Neural progenitor cell (in vitro differentiated cells): ENCODE measurements at regions not wholly inside any gene's neighbourhood (a gene's known extent, or its start where the extent isn't known, plus 50 kb on each side); places are given as distances from the start of the nearest gene placed in this dataset.

ENCODE experiments used
- DNase-seq: peaks from one replicate; pipeline ENCODE4 v3.0.0-alpha.2; 2016; ENCODE audit warnings: low spot score
- H2AFZ ChIP-seq: fragments of 200-600 bp; sonication (generic); replicated peaks from 2 replicates; pipeline ENCODE4 v1.6.1; 2016; ENCODE audit warnings: antibody characterized with exemption
- H3F3A ChIP-seq: fragments of 200-600 bp; sonication (generic); 2 replicates; pipeline ENCODE4 v1.6.1; 2016; ENCODE audit warnings: antibody characterized with exemption, low read depth
- H3K27ac ChIP-seq: fragments of 200-600 bp; sonication (generic); 2 replicates; pipeline ENCODE4 v1.5.1; 2016; ENCODE audit warnings: mild to moderate bottlenecking
- H3K27me3 ChIP-seq: fragments of 200-600 bp; sonication (generic); 2 replicates; pipeline ENCODE4 v1.6.1; 2016; ENCODE audit warnings: mild to moderate bottlenecking, moderate library complexity
- H3K36me3 ChIP-seq: fragments of 200-600 bp; sonication (generic); 2 replicates; pipeline ENCODE4 v1.5.1; 2016
- H3K4me1 ChIP-seq: fragments of 200-600 bp; sonication (generic); 2 replicates; pipeline ENCODE4 v1.6.1; 2016; ENCODE audit warnings: mixed run types
- H3K4me2 ChIP-seq: fragments of 200-600 bp; sonication (generic); 2 replicates; pipeline ENCODE4 v1.6.1; 2016
- H3K4me3 ChIP-seq: fragments of 200-600 bp; sonication (generic); 2 replicates; pipeline ENCODE4 v1.5.1; 2016
- H3K79me2 ChIP-seq: fragments of 200-600 bp; sonication (generic); 2 replicates; pipeline ENCODE4 v1.6.1; 2016; ENCODE audit warnings: low read depth
- H3K9ac ChIP-seq: fragments of 200-600 bp; sonication (generic); 2 replicates; pipeline ENCODE4 v1.6.1; 2016
- H3K9me3 ChIP-seq: fragments of 200-600 bp; sonication (generic); 2 replicates; pipeline ENCODE4 v1.5.1; 2016; ENCODE audit warnings: low read depth
- H4K20me1 ChIP-seq: fragments of 200-600 bp; sonication (generic); 2 replicates; pipeline ENCODE4 v1.6.1; 2016; ENCODE audit warnings: low read depth
- H3K27ac Mint-ChIP-seq: 3 replicates; pipeline ENCODE4 v1.8.0; 2021; ENCODE audit warnings: mixed read lengths
- H3K27me3 Mint-ChIP-seq: 2 replicates; pipeline ENCODE4 v1.8.0; 2022; ENCODE audit warnings: low read depth, mild to moderate bottlenecking, inconsistent platforms, moderate library complexity, mixed read lengths; ENCODE audit not compliant: insufficient read depth
- H3K36me3 Mint-ChIP-seq: 3 replicates; pipeline ENCODE4 v1.8.0; 2021; ENCODE audit warnings: mixed read lengths
- H3K4me1 Mint-ChIP-seq: 3 replicates; pipeline ENCODE4 v1.8.0; 2021; ENCODE audit warnings: mixed read lengths
- H3K4me3 Mint-ChIP-seq: 3 replicates; pipeline ENCODE4 v1.8.0; 2021; ENCODE audit warnings: mild to moderate bottlenecking, moderate library complexity, mixed read lengths
- H3K9me3 Mint-ChIP-seq: 3 replicates; pipeline ENCODE4 v1.8.0; 2020; ENCODE audit warnings: mixed read lengths
- CTCF ChIP-seq: fragments of 200-600 bp; sonication (generic); IDR thresholded peaks from 2 replicates; pipeline ENCODE4 v1.5.1; 2017; ENCODE audit warnings: antibody characterized with exemption, mild to moderate bottlenecking
- EZH2 ChIP-seq: fragments of 200-600 bp; sonication (generic); IDR thresholded peaks from 2 replicates; pipeline ENCODE4 v1.6.1; 2017; ENCODE audit warnings: antibody characterized with exemption, mild to moderate bottlenecking, moderate library complexity
- EZH2phosphoT487 ChIP-seq: fragments of 200-600 bp; sonication (generic); IDR thresholded peaks from 2 replicates; pipeline ENCODE4 v1.6.1; 2017; ENCODE audit warnings: antibody characterized with exemption

- H4K20me1 ChIP-seq, result peaks cover 6% of the 10 kb centered on the region
- no peak overlapping the region for H3K4me3 ChIP-seq
- Mint-ChIP-seq H3K27ac (no peak overlapping the region), H3K27me3 (peaks cover 46% of the 10 kb centered on the region), H3K9me3 (peaks cover 7% of the 10 kb centered on the region), H3K4me3 (no peak overlapping the region), H3K4me1 (peaks cover 8% of the 10 kb centered on the region), H3K36me3 (no peaks in the 10 kb centered on the region)
- H3K27ac ChIP-seq, result no peak overlapping the region
- no peaks in the 10 kb centered on the region for H3K36me3 ChIP-seq
- H3K4me2 ChIP-seq, result no peak overlapping the region
- H2AFZ ChIP-seq, result no peak overlapping the region
- DNase-seq, result no peak
- peaks cover 13% of the 10 kb centered on the region for H3K4me1 ChIP-seq
- no peaks in the 10 kb centered on the region for H3F3A ChIP-seq
- TF ChIP-seq CTCF (no peak), EZH2phosphoT487 (no peak), EZH2 (no peak)
- no peaks in the 10 kb centered on the region for H3K9me3 ChIP-seq
- H3K79me2 ChIP-seq, result no peaks in the 10 kb centered on the region
- no peak overlapping the region for H3K9ac ChIP-seq
- H3K27me3 ChIP-seq, result peaks cover 65% of the 10 kb centered on the region
Measured at GRCh38 chr4:3869661-3870566, 103.7 kb downstream of the ADRA2C start.

- Histone ChIP-seq H4K20me1 (peaks cover 6% of the 10 kb centered on the region), H3K4me2 (no peak overlapping the region), H3K4me1 (peaks cover 13% of the 10 kb centered on the region), H3K36me3 (no peaks in the 10 kb centered on the region), H3K79me2 (no peaks in the 10 kb centered on the region), H3K9ac (no peak overlapping the region), H3K4me3 (no peak overlapping the region), H3K9me3 (no peaks in the 10 kb centered on the region), H2AFZ (no peak overlapping the region), H3K27me3 (peaks cover 72% of the 10 kb centered on the region), H3F3A (no peaks in the 10 kb centered on the region), H3K27ac (no peak overlapping the region)
- peak; percentile 4 for TF ChIP-seq EZH2
- no peak for TF ChIP-seq CTCF
- no peak for TF ChIP-seq EZH2phosphoT487
- Mint-ChIP-seq H3K4me3 (peak overlapping the region; percentile 68), H3K9me3 (peaks cover 7% of the 10 kb centered on the region), H3K4me1 (peaks cover 8% of the 10 kb centered on the region), H3K27me3 (peaks cover 49% of the 10 kb centered on the region), H3K36me3 (no peaks in the 10 kb centered on the region), H3K27ac (no peak overlapping the region)
- DNase-seq, result no peak
Measured at GRCh38 chr4:3870567-3870962, 104.4 kb downstream of the ADRA2C start.

GRCh38 chr4:3871181-3871852 lies 105.1 kb downstream of the ADRA2C start:
- H3K9me3 ChIP-seq, result no peaks in the 10 kb centered on the region
- Mint-ChIP-seq H3K27ac (no peak overlapping the region), H3K4me3 (peak overlapping the region; percentile 68), H3K4me1 (peaks cover 8% of the 10 kb centered on the region), H3K36me3 (no peaks in the 10 kb centered on the region), H3K9me3 (peaks cover 7% of the 10 kb centered on the region), H3K27me3 (peaks cover 49% of the 10 kb centered on the region)
- peaks cover 78% of the 10 kb centered on the region for H3K27me3 ChIP-seq
- H3K4me2 ChIP-seq, result peak overlapping the region; percentile 80
- peak; percentile 67 for TF ChIP-seq EZH2phosphoT487
- peak; percentile 75 for TF ChIP-seq EZH2
- no peak for TF ChIP-seq CTCF
- peaks cover 13% of the 10 kb centered on the region for H3K4me1 ChIP-seq
- H3F3A ChIP-seq, result no peaks in the 10 kb centered on the region
- H3K4me3 ChIP-seq, result peak overlapping the region; percentile 52
- no peaks in the 10 kb centered on the region for H3K36me3 ChIP-seq
- DNase-seq, result peak; percentile 90
- peaks cover 6% of the 10 kb centered on the region for H4K20me1 ChIP-seq
- no peak overlapping the region for H3K27ac ChIP-seq
- H3K79me2 ChIP-seq, result no peaks in the 10 kb centered on the region
- no peak overlapping the region for H2AFZ ChIP-seq
- no peak overlapping the region for H3K9ac ChIP-seq
